HepG2 (cell line): ENCODE measurements at regions not wholly inside any gene's neighbourhood (a gene's known extent, or its start where the extent isn't known, plus 50 kb on each side); places are given as distances from the start of the nearest gene placed in this dataset.

Experiments
- ATAC-seq: fragments of 200-7000 bp; cut with Tn5 transposase; 3 replicates; pipeline ENCODE4 v1.9.1; 2020; ENCODE audit warnings: mild to moderate bottlenecking, moderate library complexity
- BruUV-seq: library from RNA; stranded (reverse); fragments of 400-500 nt; replicated peaks from 2 replicates; lab custom pipeline; 2021; lab: Mats Ljungman, UMichigan
- CTCF ChIA-PET: fragments of 300-600 bp; formaldehyde crosslinking; extraction: SDS; loops from one replicate; lab custom pipeline; 2021; ENCODE audit warnings: low total read pairs, inconsistent platforms, low intra/inter-chr PET ratio; lab: Yijun Ruan, JAX
- POLR2A ChIA-PET: fragments of 350-600 bp; sonication (Branson Sonifier 250); formaldehyde crosslinking; loops from one replicate; lab custom pipeline; 2020; ENCODE audit warnings: antibody characterized with exemption, inconsistent platforms; lab: Yijun Ruan, JAX
- DNase-seq: peaks from one replicate; pipeline ENCODE4 v3.0.0-alpha.2; 2015; ENCODE audit warnings: low spot score
- FAIRE-seq: peaks from 3 replicates; lab custom pipeline; 2011; peaks lifted over from hg19 to GRCh38; lab: Jason Lieb, UNC
- H2AFZ ChIP-seq: one replicate; pipeline ENCODE4 v1.6.1; 2011; ENCODE audit warnings: low read length, inconsistent platforms
- H3K27ac ChIP-seq: fragments of 300-600 bp; 3 replicates; pipeline ENCODE4 v1.8.0; 2011; ENCODE audit warnings: mixed run types, mild to moderate bottlenecking, mixed read lengths, low read length, inconsistent platforms; ENCODE audit not compliant: insufficient read depth; ENCODE audit errors: extremely low read length
- H3K27me3 ChIP-seq, 2 experiments: fragments of 200-600 bp in 1 of 2; 2 replicates in 1 of 2; 3 replicates in 1 of 2; pipeline versions ENCODE4 v1.6.0 to v1.8.0; 2011; ENCODE audit warnings: low read length in 2 of 2, mild to moderate bottlenecking in 2 of 2, moderate library complexity in 2 of 2, inconsistent platforms in 1 of 2; ENCODE audit not compliant: insufficient read depth in 2 of 2, control insufficient read depth in 1 of 2
- H3K36me3 ChIP-seq, 2 experiments: fragments of 200-600 bp in 1 of 2; replicated peaks in 1 of 2; 2 replicates in 1 of 2; 3 replicates in 1 of 2; pipeline versions ENCODE4 v1.5.1 to v1.8.0; 2011; ENCODE audit warnings: low read length in 2 of 2, inconsistent platforms in 1 of 2; ENCODE audit not compliant: insufficient read depth in 2 of 2, control insufficient read depth in 1 of 2
- H3K4me1 ChIP-seq: 2 replicates; pipeline ENCODE4 v1.5.1; 2012; ENCODE audit warnings: low read length, inconsistent platforms; ENCODE audit not compliant: insufficient read depth
- H3K4me2 ChIP-seq: 2 replicates; pipeline ENCODE4 v1.6.0; 2011; ENCODE audit warnings: low read depth, low read length, inconsistent platforms
- H3K4me3 ChIP-seq, 3 experiments: fragments of 200-600 bp in 1 of 3; sonication (generic), shearing (Covaris generic) in 1 of 3; replicated peaks in 1 of 3; 2 replicates each; pipeline ENCODE4 v1.5.1; 2011 to 2016; ENCODE audit warnings: low read length in 3 of 3, inconsistent platforms in 2 of 3, low read depth in 2 of 3, mild to moderate bottlenecking in 2 of 3, control low read depth in 1 of 3, mixed read lengths in 1 of 3; ENCODE audit not compliant: insufficient read depth in 1 of 3
- H3K79me2 ChIP-seq: one replicate; pipeline ENCODE4 v1.6.1; 2011; ENCODE audit warnings: low read length, inconsistent platforms; ENCODE audit not compliant: insufficient read depth
- H3K9ac ChIP-seq: 2 replicates; pipeline ENCODE4 v1.6.0; 2011; ENCODE audit warnings: mild to moderate bottlenecking, low read depth, low read length, inconsistent platforms; ENCODE audit not compliant: insufficient read depth
- H3K9me3 ChIP-seq: 2 replicates; pipeline ENCODE4 v1.5.1; 2012; ENCODE audit warnings: mild to moderate bottlenecking, low read length
- H4K20me1 ChIP-seq: 2 replicates; pipeline ENCODE4 v1.6.0; 2011; ENCODE audit warnings: inconsistent platforms, mild to moderate bottlenecking, low read length, moderate library complexity; ENCODE audit not compliant: insufficient read depth
- ARNTL ChIP-seq: sonication (generic); formaldehyde crosslinking; IDR thresholded peaks from 2 replicates; pipeline ENCODE4 v1.4.0; 2020; ENCODE audit warnings: mild to moderate bottlenecking, missing genetic modification reagents
- CC2D1A ChIP-seq: sonication (generic); formaldehyde crosslinking; IDR thresholded peaks from 2 replicates; pipeline ENCODE4 v1.8.1; 2023; ENCODE audit warnings: mild to moderate bottlenecking, missing genetic modification reagents
- DRAP1 ChIP-seq: IDR thresholded peaks from 2 replicates; pipeline ENCODE4 v1.6.1; 2016; ENCODE audit warnings: missing genetic modification reagents, missing compliant biosample characterization
- HMGA1 ChIP-seq: sonication (generic); formaldehyde crosslinking; conservative IDR thresholded peaks from 2 replicates; pipeline ENCODE4 v1.4.0; 2020; ENCODE audit warnings: missing genetic modification reagents
- KLF6 ChIP-seq: IDR thresholded peaks from 2 replicates; pipeline ENCODE4 v1.8.0; 2016; ENCODE audit warnings: missing biosample characterization, missing genetic modification reagents
- NFRKB ChIP-seq: fragments of 450-650 bp; IDR thresholded peaks from 2 replicates; pipeline ENCODE4 v1.6.1; 2017
- POLR2AphosphoS5 ChIP-seq: IDR thresholded peaks from 2 replicates; pipeline ENCODE4 v1.6.1; 2012; ENCODE audit warnings: low read depth, low read length
- PRMT3 ChIP-seq: sonication (generic); formaldehyde crosslinking; IDR thresholded peaks from 2 replicates; pipeline ENCODE4 v1.8.1; 2022; ENCODE audit warnings: low read depth, mild to moderate bottlenecking, moderate library complexity, missing genetic modification reagents, borderline replicate concordance
- REST ChIP-seq, 2 experiments: IDR thresholded peaks; 2 replicates each; pipeline ENCODE4 v1.6.1; 2011 to 2012; ENCODE audit warnings: low read length in 2 of 2, borderline replicate concordance in 1 of 2, low read depth in 1 of 2, mild to moderate bottlenecking in 1 of 2, moderate library complexity in 1 of 2
- SRF ChIP-seq: IDR thresholded peaks from 2 replicates; pipeline ENCODE4 v1.6.1; 2011; ENCODE audit warnings: mild to moderate bottlenecking, low read depth, low read length, moderate library complexity
- ZFY ChIP-seq: sonication (generic); formaldehyde crosslinking; IDR thresholded peaks from 2 replicates; pipeline ENCODE4 v1.4.0; 2020; ENCODE audit warnings: missing genetic modification reagents
- ZNF17 ChIP-seq: sonication (generic); formaldehyde crosslinking; IDR thresholded peaks from 2 replicates; pipeline ENCODE4 v1.5.0; 2020; ENCODE audit warnings: mild to moderate bottlenecking, missing genetic modification reagents
- ZNF20 ChIP-seq: sonication (generic); formaldehyde crosslinking; IDR thresholded peaks from 2 replicates; pipeline ENCODE4 v1.4.0; 2020; ENCODE audit warnings: mild to moderate bottlenecking, moderate library complexity, missing genetic modification reagents
- ZNF263 ChIP-seq: sonication (generic); formaldehyde crosslinking; IDR thresholded peaks from 2 replicates; pipeline ENCODE4 v1.4.0; 2020; ENCODE audit warnings: missing genetic modification reagents
- ZNF589 ChIP-seq: sonication (generic); formaldehyde crosslinking; conservative IDR thresholded peaks from 2 replicates; pipeline ENCODE4 v1.8.0; 2022; ENCODE audit warnings: mild to moderate bottlenecking, moderate library complexity, missing genetic modification reagents
- ZNF644 ChIP-seq: IDR thresholded peaks from 2 replicates; pipeline ENCODE4 v1.6.1; 2016; ENCODE audit warnings: low read depth
- ZNF709 ChIP-seq: sonication (generic); formaldehyde crosslinking; IDR thresholded peaks from 2 replicates; pipeline ENCODE4 v1.5.0; 2020; ENCODE audit warnings: mild to moderate bottlenecking, missing genetic modification reagents
- ZNF782 ChIP-seq: sonication (generic); formaldehyde crosslinking; IDR thresholded peaks from 2 replicates; pipeline ENCODE4 v1.4.0; 2020; ENCODE audit warnings: missing genetic modification reagents, mild to moderate bottlenecking, borderline replicate concordance
- ZNF883 ChIP-seq: sonication (generic); formaldehyde crosslinking; IDR thresholded peaks from 2 replicates; pipeline ENCODE4 v1.5.1; 2020; ENCODE audit warnings: mild to moderate bottlenecking, missing genetic modification reagents; ENCODE audit errors: not compliant biosample characterization
- WGBS: methylation state at CpG from one replicate; pipeline ENCODE4 v1.1.6; 2017; ENCODE audit warnings: low lambda C conversion rate; 5-methylcytosine and 5-hydroxymethylcytosine counted together
- in situ Hi-C: cut with HindIII; loops from 2 replicates; pipeline ENCODE4 v1.10.0; 2017; ENCODE audit warnings: low pct_unique_long_range_greater_than_20kb; ENCODE audit not compliant: extremely low pct_ligation_motif_present
- intact Hi-C: fragments of 100-400 bp; cut with micrococcal nuclease; formaldehyde crosslinking; loops from one replicate; pipeline ENCODE4 v1.10.0; 2022; ENCODE audit not compliant: unreplicated experiment
- TF ChIP-seq, protein P1 (sequence below): sonication (generic); formaldehyde crosslinking; IDR thresholded peaks from 2 replicates; pipeline ENCODE4 v1.4.0; 2020; ENCODE audit warnings: missing genetic modification reagents

DNA sequence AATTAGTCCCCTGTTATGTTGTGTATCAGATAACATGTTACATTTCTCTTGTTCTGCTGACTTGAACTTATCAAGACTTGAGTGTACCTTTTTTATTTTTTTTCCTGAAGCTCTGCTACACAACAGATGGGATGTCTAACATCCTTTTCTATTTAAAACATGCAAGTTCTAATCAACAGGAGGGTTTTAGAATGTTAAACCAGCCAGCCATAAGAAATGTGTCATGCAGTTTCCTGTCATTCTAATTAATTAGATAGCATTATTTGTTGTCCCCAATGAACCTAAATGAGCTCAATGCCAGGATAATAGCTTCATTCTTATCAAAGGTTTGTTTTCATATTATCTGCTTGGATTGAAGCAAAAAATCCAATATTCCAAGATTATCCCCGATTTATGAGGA, 958.2 kb downstream of the PCDH7 start:
- intact Hi-C loops (loop anchor here (10.0 kb wide), 1 partner anchor 964 kb away; no protein-coding TSS in a partner anchor), in situ Hi-C loops (no loop called here)
- CTCF ChIA-PET, result no interaction called here
- Histone ChIP-seq H3K27ac (no peak overlapping the region), H3K4me1 (no peaks in the 10 kb centered on the region), H3K79me2 (no peaks in the 10 kb centered on the region), H2AFZ (no peak overlapping the region), H4K20me1 (no peaks in the 10 kb centered on the region), H3K27me3 (no peaks in the 10 kb centered on the region), H3K4me3 (no peak overlapping the region), H3K4me2 (no peak overlapping the region), H3K36me3 (no peaks in the 10 kb centered on the region), H3K9ac (no peak overlapping the region), H3K9me3 (no peaks in the 10 kb centered on the region)
- ATAC-seq, result no peak
- FAIRE-seq, result no peak
- BruUV-seq, result no TSS peak
- POLR2A ChIA-PET, result no interaction called here
- 3% methylated on average over 1 of the region's 1 CpG for WGBS
- TF ChIP-seq ZNF589 (no peak), ZNF20 (CRISPR knock-in tag) (no peak), ZNF644 (no peak), ZNF782 (no peak), SRF (no peak), POLR2AphosphoS5 (no peak), ZNF17 (CRISPR knock-in tag) (no peak), PRMT3 (CRISPR knock-in tag) (no peak), REST (IDR thresholded peaks at IDR 0.05; ENCODE audit: borderline replicate concordance in 1 of 2, low read depth in 1 of 2, low read length in 2 of 2) (no peak), ZNF709 (CRISPR knock-in tag) (no peak), HMGA1 (CRISPR knock-in tag) (no peak), CC2D1A (CRISPR knock-in tag) (no peak), ZNF263 (no peak), KLF6 (no peak), ARNTL (no peak), NFRKB (no peak), ZFY (CRISPR knock-in tag) (no peak), ZNF883 (CRISPR knock-in tag) (no peak), DRAP1 (CRISPR knock-in tag) (no peak)
- TF ChIP-seq, protein P1, sequence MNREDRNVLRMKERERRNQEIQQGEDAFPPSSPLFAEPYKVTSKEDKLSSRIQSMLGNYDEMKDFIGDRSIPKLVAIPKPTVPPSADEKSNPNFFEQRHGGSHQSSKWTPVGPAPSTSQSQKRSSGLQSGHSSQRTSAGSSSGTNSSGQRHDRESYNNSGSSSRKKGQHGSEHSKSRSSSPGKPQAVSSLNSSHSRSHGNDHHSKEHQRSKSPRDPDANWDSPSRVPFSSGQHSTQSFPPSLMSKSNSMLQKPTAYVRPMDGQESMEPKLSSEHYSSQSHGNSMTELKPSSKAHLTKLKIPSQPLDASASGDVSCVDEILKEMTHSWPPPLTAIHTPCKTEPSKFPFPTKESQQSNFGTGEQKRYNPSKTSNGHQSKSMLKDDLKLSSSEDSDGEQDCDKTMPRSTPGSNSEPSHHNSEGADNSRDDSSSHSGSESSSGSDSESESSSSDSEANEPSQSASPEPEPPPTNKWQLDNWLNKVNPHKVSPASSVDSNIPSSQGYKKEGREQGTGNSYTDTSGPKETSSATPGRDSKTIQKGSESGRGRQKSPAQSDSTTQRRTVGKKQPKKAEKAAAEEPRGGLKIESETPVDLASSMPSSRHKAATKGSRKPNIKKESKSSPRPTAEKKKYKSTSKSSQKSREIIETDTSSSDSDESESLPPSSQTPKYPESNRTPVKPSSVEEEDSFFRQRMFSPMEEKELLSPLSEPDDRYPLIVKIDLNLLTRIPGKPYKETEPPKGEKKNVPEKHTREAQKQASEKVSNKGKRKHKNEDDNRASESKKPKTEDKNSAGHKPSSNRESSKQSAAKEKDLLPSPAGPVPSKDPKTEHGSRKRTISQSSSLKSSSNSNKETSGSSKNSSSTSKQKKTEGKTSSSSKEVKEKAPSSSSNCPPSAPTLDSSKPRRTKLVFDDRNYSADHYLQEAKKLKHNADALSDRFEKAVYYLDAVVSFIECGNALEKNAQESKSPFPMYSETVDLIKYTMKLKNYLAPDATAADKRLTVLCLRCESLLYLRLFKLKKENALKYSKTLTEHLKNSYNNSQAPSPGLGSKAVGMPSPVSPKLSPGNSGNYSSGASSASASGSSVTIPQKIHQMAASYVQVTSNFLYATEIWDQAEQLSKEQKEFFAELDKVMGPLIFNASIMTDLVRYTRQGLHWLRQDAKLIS (CRISPR knock-in tag), result no peak
- DNase-seq, result no peak
